ENCODE measurements at regions not wholly inside any gene's neighbourhood (a gene's known extent, or its start where the extent isn't known, plus 50 kb on each side); places are given as distances from the start of the nearest gene placed in this dataset.

DNA sequence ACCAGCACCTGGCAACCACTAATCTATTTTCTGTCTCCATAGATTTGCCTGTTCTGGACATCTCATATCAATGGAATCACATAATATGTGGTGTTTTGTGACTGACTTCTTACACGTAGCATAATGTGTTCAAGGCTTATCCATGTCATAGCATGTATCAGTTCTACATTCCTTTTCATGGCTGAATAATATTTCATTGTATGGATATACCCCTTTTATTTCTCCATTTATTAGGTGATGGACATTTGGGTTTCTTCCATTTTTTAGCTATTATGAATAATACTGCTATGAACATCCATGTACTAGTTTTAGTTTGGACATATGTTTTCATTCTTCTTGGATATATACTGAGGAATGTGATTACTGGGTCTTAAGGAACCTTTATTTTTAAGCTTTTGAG, 78.0 kb upstream of the OLIG2 start:
- intact Hi-C loops (cut with DNase I), result loop anchor here in 2 of 3 donors (10.0 kb wide), 2 partner anchors 177 to 247 kb away; no protein-coding TSS in a partner anchor
- ATAC-seq, result no peak

DNA sequence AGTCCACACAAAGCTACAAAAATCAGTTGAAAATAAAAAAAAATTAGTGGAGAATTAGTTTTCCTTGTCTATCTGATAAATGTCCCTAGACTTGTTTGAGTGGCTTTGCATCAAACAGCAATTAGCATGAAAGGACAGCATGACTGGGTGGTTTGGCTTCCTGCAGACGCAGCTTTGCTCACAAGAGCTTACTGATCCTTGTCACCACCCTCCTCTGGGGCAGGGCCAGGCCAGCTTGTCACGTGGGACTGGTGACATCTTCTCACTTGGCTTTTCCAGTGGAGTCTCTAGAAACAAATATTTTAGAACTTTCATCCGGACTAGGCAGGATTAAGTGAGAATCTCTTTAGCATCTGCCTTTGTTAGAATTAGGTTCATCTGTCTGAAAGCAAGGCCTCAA, 76.0 kb upstream of the OLIG2 start:
- no peak for ATAC-seq
- DNase-seq, result no peak
- intact Hi-C loops (cut with DNase I), result loop anchor here in 2 of 3 donors (10.0 kb wide), 2 partner anchors 175 to 245 kb away; no protein-coding TSS in a partner anchor
- no peaks in the 10 kb centered on the region for H3K4me1 ChIP-seq
- H3K9me3 ChIP-seq, result no peaks in the 10 kb centered on the region
- TF ChIP-seq, protein P1, sequence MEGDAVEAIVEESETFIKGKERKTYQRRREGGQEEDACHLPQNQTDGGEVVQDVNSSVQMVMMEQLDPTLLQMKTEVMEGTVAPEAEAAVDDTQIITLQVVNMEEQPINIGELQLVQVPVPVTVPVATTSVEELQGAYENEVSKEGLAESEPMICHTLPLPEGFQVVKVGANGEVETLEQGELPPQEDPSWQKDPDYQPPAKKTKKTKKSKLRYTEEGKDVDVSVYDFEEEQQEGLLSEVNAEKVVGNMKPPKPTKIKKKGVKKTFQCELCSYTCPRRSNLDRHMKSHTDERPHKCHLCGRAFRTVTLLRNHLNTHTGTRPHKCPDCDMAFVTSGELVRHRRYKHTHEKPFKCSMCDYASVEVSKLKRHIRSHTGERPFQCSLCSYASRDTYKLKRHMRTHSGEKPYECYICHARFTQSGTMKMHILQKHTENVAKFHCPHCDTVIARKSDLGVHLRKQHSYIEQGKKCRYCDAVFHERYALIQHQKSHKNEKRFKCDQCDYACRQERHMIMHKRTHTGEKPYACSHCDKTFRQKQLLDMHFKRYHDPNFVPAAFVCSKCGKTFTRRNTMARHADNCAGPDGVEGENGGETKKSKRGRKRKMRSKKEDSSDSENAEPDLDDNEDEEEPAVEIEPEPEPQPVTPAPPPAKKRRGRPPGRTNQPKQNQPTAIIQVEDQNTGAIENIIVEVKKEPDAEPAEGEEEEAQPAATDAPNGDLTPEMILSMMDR (IDR thresholded peaks at IDR 0.05), result no peak
- no peak overlapping the region for H3K4me3 ChIP-seq
- 57 to 64% methylated on average over 3 of the region's 3 CpGs for WGBS, 2 donors
- peaks cover 0 to 13% (median 0%) of the 10 kb centered on the region in 4 donors for H3K27me3 ChIP-seq
- FAIRE-seq, result no peak
- no peak overlapping the region for H3K27ac ChIP-seq
- no peaks in the 10 kb centered on the region for H3K36me3 ChIP-seq

More for the DNA sequence above, 78.0 kb upstream of the OLIG2 start:
- H3K36me3 ChIP-seq, result no peaks in the 10 kb centered on the region
- H3K9me3 ChIP-seq, result no peaks in the 10 kb centered on the region
- no peak overlapping the region for H3K27ac ChIP-seq
- H3K4me3 ChIP-seq, result no peak overlapping the region
- FAIRE-seq (no peak), DNase-seq (no peak)
- TF ChIP-seq, protein P1 (IDR thresholded peaks at IDR 0.05), result no peak
- 67 to 75% methylated on average over 1 of the region's 1 CpG for WGBS, 2 donors
- H3K27me3 ChIP-seq, result peaks cover 0 to 5% (median 0%) of the 10 kb centered on the region in 4 donors
- H3K4me1 ChIP-seq, result no peaks in the 10 kb centered on the region

DNA sequence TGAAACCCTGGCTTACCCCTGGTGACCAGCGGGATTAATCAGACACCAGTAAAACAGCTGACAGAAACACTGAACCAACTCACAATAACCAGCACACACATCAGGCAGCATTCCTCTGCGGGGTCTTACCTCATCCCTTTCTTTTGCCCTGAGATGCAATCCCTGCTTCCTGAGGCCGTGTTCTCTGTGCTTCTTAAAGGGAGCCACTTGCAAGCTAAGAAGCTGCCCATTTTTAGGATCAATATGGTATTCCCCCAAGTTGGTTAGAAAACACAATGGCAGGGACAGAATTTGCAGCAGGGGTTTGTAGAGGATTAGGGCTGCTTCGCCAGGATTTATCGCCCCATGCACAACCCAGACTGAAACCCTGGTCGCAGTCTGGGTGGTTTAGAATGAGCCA, 74.7 kb upstream of the OLIG2 start:
- no peaks in the 10 kb centered on the region for H3K9me3 ChIP-seq
- DNase-seq (no peak), ATAC-seq (no peak), FAIRE-seq (no peak)
- no peaks in the 10 kb centered on the region for H3K4me1 ChIP-seq
- intact Hi-C loops (cut with DNase I), result no loop called here
- WGBS, 2 donors, result 70 to 76% methylated on average over 6 of the region's 6 CpGs
- no peaks in the 10 kb centered on the region for H3K36me3 ChIP-seq
- H3K27ac ChIP-seq, result no peak overlapping the region
- H3K4me3 ChIP-seq, result no peak overlapping the region
- TF ChIP-seq, protein P1 (IDR thresholded peaks at IDR 0.05), result no peak
- peaks cover 0 to 13% (median 0%) of the 10 kb centered on the region in 4 donors for H3K27me3 ChIP-seq

DNA sequence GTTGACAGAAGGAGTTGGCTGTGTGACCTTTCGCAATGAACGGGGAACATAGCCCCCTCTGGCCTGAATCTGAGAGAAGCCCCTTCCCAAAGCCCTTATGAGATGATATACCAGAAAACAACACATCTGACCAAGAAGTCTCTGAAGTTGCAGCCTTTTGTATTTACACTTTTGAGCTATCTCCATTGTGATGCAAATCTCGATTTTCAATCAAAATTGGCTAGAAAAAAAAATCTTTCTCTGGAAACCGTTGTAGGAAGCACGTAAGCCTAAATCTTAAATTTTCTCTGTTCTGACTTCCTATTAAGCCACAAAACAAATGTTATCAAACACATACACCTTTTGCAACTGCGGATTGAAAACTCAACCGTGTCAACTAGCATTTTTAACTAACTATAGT, 71.4 kb upstream of the OLIG2 start:
- peaks cover 0 to 13% (median 0%) of the 10 kb centered on the region in 4 donors for H3K27me3 ChIP-seq
- H3K36me3 ChIP-seq, result no peaks in the 10 kb centered on the region
- intact Hi-C loops (cut with DNase I), result no loop called here
- H3K9me3 ChIP-seq, result no peaks in the 10 kb centered on the region
- FAIRE-seq (no peak), ATAC-seq (no peak), DNase-seq (no peak)
- H3K4me3 ChIP-seq, result no peak overlapping the region
- H3K4me1 ChIP-seq, result no peaks in the 10 kb centered on the region
- TF ChIP-seq, protein P1 (IDR thresholded peaks at IDR 0.05), result no peak
- no peak overlapping the region for H3K27ac ChIP-seq
- 45% methylated on average over 7 of the region's 7 CpGs for WGBS, 2 donors

DNA sequence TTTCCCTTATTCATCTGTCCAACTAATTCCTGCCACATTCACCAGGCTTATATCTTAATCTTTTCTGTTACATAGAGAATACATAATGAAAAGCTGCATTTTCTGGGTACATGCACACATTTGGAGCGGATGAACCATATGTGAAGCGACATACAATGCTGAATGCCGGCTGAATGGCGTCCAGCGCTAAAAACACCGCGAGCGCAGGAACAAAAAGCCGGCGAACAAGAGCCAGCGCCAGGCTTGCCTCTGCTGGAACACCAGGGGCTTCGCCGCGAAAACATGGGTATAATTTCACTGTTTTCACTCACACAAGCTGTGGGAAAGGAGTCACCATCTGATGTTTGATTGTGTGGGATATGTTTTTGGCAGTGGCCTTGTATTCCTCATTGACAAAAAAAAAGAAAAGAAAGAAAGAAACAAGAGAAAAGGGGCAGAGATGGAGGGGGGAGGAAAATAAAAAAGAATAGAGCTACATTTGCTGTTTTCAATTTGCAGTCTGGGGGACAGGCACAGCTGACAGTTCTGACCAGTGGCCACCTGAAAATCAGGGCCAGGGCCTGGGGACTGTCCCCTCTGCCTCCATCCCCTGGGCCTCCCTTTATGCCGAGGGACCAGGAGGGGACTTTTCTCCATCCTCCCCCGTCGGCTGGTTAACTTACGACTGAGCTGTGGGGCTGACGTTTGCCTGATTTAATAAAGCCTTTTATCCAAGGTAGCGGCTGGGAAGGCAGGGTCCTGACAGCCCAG, 70.2 kb upstream of the OLIG2 start:
- H3K27ac ChIP-seq, result no peak overlapping the region
- no peak for DNase-seq
- H3K4me1 ChIP-seq, result no peaks in the 10 kb centered on the region
- no peak overlapping the region for H3K4me3 ChIP-seq
- no peaks in the 10 kb centered on the region for H3K36me3 ChIP-seq
- TF ChIP-seq, protein P1 (IDR thresholded peaks at IDR 0.05), result no peak
- H3K9me3 ChIP-seq, result no peaks in the 10 kb centered on the region
- peaks cover 0 to 13% (median 0%) of the 10 kb centered on the region in 4 donors for H3K27me3 ChIP-seq
- intact Hi-C loops (cut with DNase I), result no loop called here
- 42 to 55% methylated on average over 20 of the region's 20 CpGs for WGBS, 2 donors
- FAIRE-seq, result no peak
- ATAC-seq, result no peak
